Astrocyte of the spinal cord (primary cell): ENCODE measurements at regions not wholly inside any gene's neighbourhood (a gene's known extent, or its start where the extent isn't known, plus 50 kb on each side); places are given as distances from the start of the nearest gene placed in this dataset.

Source experiments
- DNase-seq: peaks from one replicate; pipeline ENCODE4 v3.0.0; 2011; ENCODE audit warnings: low read depth, low spot score
- H3K4me3 ChIP-seq: 2 replicates; pipeline ENCODE4 v1.5.1; 2011; ENCODE audit warnings: low read depth, mild to moderate bottlenecking, low read length, moderate library complexity
- CTCF ChIP-seq: IDR thresholded peaks from 2 replicates; pipeline ENCODE4 v1.5.1; 2012; ENCODE audit warnings: low read depth, mild to moderate bottlenecking, low read length, inconsistent platforms
- in situ Hi-C: cut with HindIII; loops from 2 replicates; pipeline ENCODE4 v1.10.0; 2017; ENCODE audit warnings: low sequenced_read_pairs

DNA sequence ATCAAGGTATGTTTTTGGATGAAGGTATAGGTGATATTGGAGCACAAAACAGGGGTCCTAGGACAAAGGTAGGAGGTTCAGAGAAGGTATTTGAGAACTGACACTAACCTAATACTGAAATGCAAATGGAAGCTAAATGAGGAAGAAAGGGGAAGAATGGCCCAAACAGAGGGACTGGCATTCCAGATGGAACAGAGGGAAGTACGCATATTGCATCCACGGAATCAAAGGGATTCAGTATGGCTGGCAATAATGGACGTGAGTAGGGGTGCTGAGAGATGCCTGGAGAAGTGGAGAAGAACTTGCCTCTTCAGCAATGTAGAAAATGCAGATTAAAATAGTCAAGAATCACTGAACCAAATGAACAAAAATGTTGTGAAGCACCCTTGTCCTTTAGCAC is 283.5 kb upstream of the DACH1 start:
- in situ Hi-C loops: no loop called here
- TF ChIP-seq CTCF: no peak

GRCh38 chr13:72149701-72150100 is 282.7 kb upstream of the DACH1 start:
- TF ChIP-seq CTCF: no peak
- in situ Hi-C loops: no loop called here
- DNase-seq: no peak
- no peak overlapping the region for H3K4me3 ChIP-seq

More for the DNA sequence above, 283.5 kb upstream of the DACH1 start:
- H3K4me3 ChIP-seq: no peak overlapping the region
- DNase-seq: no peak

DNA sequence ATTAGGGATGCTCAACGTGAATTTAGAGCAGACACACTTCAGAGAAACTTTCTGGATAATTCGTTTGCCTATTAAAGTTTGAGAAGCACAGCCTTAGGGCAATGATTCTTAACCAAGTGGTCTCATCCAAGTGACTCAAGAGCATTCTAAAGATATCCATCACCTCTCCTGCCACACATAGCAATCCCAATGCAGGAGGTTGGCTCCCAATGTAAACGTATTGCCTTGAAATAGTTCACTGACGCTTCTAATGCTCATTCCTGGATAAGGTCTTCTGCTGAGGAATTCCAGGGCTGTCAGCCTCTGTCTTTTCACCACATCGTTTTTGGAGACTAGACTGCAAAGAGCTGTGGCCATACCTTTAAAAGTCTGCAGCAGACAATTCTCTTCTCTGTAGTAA is 279.8 kb upstream of the DACH1 start:
- H3K4me3 ChIP-seq: no peak overlapping the region
- in situ Hi-C loops: no loop called here
- no peak for DNase-seq
- TF ChIP-seq CTCF: no peak

GRCh38 chr13:72145383-72145782 is 278.4 kb upstream of the DACH1 start:
- H3K4me3 ChIP-seq: no peak overlapping the region
- in situ Hi-C loops: no loop called here
- TF ChIP-seq CTCF: no peak
- DNase-seq: no peak

DNA sequence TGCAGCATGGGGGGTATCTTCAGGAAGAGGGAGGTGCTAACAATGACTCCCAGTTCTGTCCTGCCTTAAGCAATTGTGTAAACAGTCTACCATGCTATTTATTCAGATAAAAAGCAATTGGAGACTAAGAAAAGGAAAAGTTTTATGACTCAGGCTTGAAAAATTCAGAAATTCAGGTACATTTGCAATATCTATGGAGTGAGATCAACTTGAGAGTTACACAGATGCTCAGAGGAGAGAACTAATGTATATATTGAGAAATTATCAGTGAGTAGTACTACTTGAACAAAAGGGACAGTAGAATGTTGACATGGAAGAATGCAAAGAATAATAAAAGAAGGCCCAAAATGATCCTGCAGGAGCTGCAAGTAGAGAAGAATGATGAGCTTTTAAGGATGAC is 277.6 kb upstream of the DACH1 start:
- H3K4me3 ChIP-seq: no peak overlapping the region
- in situ Hi-C loops: no loop called here
- DNase-seq: no peak
- no peak for TF ChIP-seq CTCF

- in situ Hi-C loops: no loop called here
- peak; percentile 82 for DNase-seq
- no peak for TF ChIP-seq CTCF
- no peak overlapping the region for H3K4me3 ChIP-seq
These were observed 275.0 kb upstream of the DACH1 start for GRCh38 chr13:72141855-72142519.
